Anterior cingulate cortex (tissue), 58 donors: ENCODE measurements at regions not wholly inside any gene's neighbourhood (a gene's known extent, or its start where the extent isn't known, plus 50 kb on each side); places are given as distances from the start of the nearest gene placed in this dataset.

Experiments used
- DNase-seq, 58 donors: peaks; one replicate each; lab custom pipeline; 2025; lab: John Stamatoyannopoulos, UW

DNA sequence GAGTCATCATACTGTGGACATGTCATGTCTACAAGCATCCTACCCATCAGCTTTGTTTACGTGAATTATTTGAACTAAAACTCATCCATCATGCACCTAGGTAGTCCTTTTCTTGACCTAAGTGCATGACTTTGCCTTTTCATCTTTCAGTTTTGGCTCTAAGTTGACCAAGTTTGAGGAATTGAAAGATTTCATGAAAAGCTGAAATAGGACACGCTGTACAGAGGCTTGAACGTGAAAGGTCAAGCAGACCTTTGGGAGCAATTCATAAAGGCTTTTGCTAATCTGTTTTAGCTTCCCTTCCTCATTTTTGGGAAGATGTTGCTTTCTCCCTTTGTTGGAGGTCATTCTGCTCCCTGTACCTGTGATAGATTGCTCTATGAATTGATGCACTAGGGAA lies 55.1 kb upstream of the MLIP start:
- DNase-seq = no peak

DNA sequence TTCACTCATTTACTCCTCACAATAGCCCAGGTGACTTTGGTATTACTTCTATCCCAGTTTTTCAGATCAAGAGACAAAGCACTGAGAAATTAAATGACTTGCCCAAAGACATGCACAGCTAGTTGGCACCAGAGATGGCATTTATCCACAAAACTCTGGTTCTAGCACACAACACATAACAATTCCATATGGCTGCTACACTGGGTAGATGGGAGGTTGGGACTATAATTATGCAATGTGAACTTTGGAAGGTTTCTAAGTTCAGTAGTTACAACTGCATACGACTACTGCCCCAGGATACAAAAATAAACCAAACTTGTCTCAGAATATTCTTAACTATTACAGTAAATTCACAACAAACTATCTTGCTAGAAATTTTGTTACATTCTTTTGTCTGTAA lies 54.2 kb upstream of the MLIP start:
- no peak for DNase-seq

DNA sequence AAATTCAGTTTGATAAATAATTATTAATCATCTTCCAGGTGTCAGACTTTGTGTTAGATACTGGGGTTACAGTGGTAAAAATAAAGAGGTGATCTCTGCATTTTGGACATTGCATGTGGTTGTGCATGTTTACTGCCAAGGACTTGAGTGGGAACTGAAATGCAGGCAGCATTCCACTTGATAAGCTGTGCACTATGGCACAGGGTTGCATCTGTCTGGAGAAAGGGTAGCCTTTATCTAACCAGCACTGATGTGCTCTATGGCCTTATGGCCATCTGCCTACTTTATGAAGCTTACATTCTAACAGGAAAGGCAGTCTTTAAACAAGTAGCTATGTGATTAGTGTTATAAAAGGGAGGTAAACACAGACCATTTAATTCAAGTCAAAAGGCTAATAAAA lies 53.0 kb upstream of the MLIP start:
- no peak for DNase-seq

GRCh38 chr6:54059683-54060082 lies 51.6 kb upstream of the MLIP start:
- no peak for DNase-seq

DNA sequence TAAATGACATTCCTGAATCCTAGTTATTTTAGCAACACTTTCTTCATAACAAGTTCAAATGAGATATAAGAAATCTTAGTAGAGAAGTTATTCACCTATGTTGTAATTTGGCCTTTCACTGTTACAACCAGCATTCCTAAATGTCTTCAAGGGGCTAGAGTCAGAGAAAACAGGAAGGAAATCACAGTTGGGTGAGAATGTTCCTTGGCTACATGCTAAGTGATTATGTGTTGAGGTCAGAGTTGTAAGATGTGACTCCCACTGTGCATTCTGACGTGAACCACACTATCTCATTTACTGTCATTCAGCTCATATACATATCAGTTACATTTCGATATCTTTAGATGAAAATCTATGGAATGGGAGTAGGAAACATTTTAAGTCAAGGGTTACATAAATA lies 51.0 kb upstream of the MLIP start:
- DNase-seq = no peak
